VCaP (cell line): ENCODE measurements at regions not wholly inside any gene's neighbourhood (a gene's known extent, or its start where the extent isn't known, plus 50 kb on each side); places are given as distances from the start of the nearest gene placed in this dataset.

Source experiments
- H3K27ac ChIP-seq: fragments of 450-650 bp; 2 replicates; pipeline ENCODE4 v1.5.1; 2017
- CTCF ChIP-seq: fragments of 450-650 bp; conservative IDR thresholded peaks from 2 replicates; pipeline ENCODE4 v1.5.1; 2017; ENCODE audit warnings: mild to moderate bottlenecking, moderate library complexity

- peak overlapping the region; percentile 88 for H3K27ac ChIP-seq
- no peak for TF ChIP-seq CTCF
These were observed 133.5 kb upstream of the THBS1 start for GRCh38 chr15:39447346-39447745.

GRCh38 chr15:39447881-39448280, 133.0 kb upstream of the THBS1 start:
- peak overlapping the region; percentile 88 for H3K27ac ChIP-seq
- TF ChIP-seq CTCF: no peak

GRCh38 chr15:39448409-39448808, 132.5 kb upstream of the THBS1 start:
- no peak for TF ChIP-seq CTCF
- peak overlapping the region; percentile 88 for H3K27ac ChIP-seq

- TF ChIP-seq CTCF: no peak
These were observed 129.7 kb upstream of the THBS1 start for GRCh38 chr15:39451121-39451688.

GRCh38 chr15:39451871-39452270, 129.0 kb upstream of the THBS1 start:
- TF ChIP-seq CTCF: no peak
- H3K27ac ChIP-seq: peak overlapping the region; percentile 88

More at GRCh38 chr15:39451121-39451688, 129.7 kb upstream of the THBS1 start:
- peak overlapping the region; percentile 88 for H3K27ac ChIP-seq

GRCh38 chr15:39453620-39454019, 127.3 kb upstream of the THBS1 start:
- H3K27ac ChIP-seq: peak overlapping the region; percentile 88
- TF ChIP-seq CTCF: no peak

- TF ChIP-seq CTCF: no peak
- peak overlapping the region; percentile 88 for H3K27ac ChIP-seq
These were observed 126.5 kb upstream of the THBS1 start for GRCh38 chr15:39454189-39454986.
